OCI-LY1 (cell line): ENCODE measurements at regions not wholly inside any gene's neighbourhood (a gene's known extent, or its start where the extent isn't known, plus 50 kb on each side); places are given as distances from the start of the nearest gene placed in this dataset.

Source experiments
- EZH2 ChIP-seq: fragments of 200-600 bp; sonication (generic), shearing (Covaris generic); IDR thresholded peaks from 2 replicates; pipeline ENCODE4 v1.8.0; 2017; ENCODE audit warnings: borderline replicate concordance, mixed run types, mild to moderate bottlenecking, antibody characterized with exemption, low read length, moderate library complexity, mixed read lengths
- TF ChIP-seq, protein P1 (sequence below): fragments of 200-600 bp; sonication (generic), shearing (Covaris generic); IDR thresholded peaks from 2 replicates; pipeline ENCODE4 v1.5.1; 2017; ENCODE audit warnings: mild to moderate bottlenecking, antibody characterized with exemption, low read length, moderate library complexity, mixed read lengths

DNA sequence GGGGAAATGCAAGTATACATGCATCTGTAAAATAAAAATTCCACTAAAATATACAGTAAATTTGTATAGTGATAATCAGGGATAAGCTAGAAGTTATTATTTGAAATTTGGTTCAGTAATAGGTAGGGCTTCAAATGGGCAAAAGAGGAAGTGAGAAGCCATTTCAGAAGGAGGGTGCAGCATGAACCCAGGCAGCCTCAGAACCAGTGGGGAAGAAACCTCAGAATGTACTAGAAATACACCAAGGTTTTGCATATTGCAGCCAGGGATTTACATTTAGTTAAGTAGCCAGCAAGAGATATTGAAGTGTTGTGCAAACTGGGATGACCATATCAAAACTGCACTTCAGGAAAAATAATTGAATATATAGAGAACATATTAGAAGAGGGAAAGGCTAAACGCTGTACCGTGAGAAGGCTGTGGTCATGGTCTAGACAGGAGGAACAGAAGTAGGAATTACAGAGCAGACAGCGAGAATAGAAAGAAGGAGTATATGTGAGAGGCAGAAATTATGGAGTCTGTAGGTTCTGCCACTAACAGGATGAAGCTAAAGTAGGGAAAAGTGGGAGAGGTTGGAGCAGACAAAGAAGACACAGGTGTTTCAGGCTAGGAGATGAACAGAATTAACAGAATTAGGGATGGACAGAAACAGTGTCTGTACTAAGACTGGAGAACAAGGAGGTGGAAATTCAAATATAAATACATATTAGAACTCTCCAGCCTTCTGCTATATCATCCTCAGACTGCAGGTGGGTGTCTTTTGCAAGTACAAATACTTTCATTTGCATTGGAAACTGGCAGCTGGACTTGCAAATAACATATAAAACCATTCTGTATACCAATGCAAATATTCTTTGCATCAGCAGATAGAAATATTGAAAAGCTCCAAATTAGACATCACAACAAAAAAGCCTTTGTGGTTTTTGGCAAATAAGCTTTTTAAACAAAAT, 335.6 kb downstream of the ZNF608 start:
- TF ChIP-seq, protein P1, sequence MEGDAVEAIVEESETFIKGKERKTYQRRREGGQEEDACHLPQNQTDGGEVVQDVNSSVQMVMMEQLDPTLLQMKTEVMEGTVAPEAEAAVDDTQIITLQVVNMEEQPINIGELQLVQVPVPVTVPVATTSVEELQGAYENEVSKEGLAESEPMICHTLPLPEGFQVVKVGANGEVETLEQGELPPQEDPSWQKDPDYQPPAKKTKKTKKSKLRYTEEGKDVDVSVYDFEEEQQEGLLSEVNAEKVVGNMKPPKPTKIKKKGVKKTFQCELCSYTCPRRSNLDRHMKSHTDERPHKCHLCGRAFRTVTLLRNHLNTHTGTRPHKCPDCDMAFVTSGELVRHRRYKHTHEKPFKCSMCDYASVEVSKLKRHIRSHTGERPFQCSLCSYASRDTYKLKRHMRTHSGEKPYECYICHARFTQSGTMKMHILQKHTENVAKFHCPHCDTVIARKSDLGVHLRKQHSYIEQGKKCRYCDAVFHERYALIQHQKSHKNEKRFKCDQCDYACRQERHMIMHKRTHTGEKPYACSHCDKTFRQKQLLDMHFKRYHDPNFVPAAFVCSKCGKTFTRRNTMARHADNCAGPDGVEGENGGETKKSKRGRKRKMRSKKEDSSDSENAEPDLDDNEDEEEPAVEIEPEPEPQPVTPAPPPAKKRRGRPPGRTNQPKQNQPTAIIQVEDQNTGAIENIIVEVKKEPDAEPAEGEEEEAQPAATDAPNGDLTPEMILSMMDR: no peak
- TF ChIP-seq EZH2: no peak
